DOHH2 (cell line): ENCODE measurements at regions not wholly inside any gene's neighbourhood (a gene's known extent, or its start where the extent isn't known, plus 50 kb on each side); places are given as distances from the start of the nearest gene placed in this dataset.

Experiments
- CTCF ChIP-seq: fragments of 200-600 bp; sonication (generic); IDR thresholded peaks from one replicate; pipeline ENCODE4 v1.5.1; 2014; ENCODE audit warnings: antibody characterized with exemption, mild to moderate bottlenecking, low read depth, low read length; ENCODE audit not compliant: poor library complexity, severe bottlenecking
- EZH2phosphoT487 ChIP-seq: fragments of 200-600 bp; sonication (generic); IDR thresholded peaks from 2 replicates; pipeline ENCODE4 v1.6.1; 2017; ENCODE audit warnings: borderline replicate concordance, mild to moderate bottlenecking, antibody characterized with exemption, low read length, moderate library complexity, mixed read lengths

GRCh38 chr7:26587536-26587935 is 276.9 kb downstream of the SKAP2 start:
- TF ChIP-seq CTCF: no peak
- TF ChIP-seq EZH2phosphoT487: no peak
